Central memory CD4-positive, alpha-beta T cell (primary cell): ENCODE measurements at regions not wholly inside any gene's neighbourhood (a gene's known extent, or its start where the extent isn't known, plus 50 kb on each side); places are given as distances from the start of the nearest gene placed in this dataset.
"Not testable (repeated sequence)": the region's sequence is repeated elsewhere in the genome, so short reads cannot be mapped to it uniquely, and the experiment has no call there.

Experiments used
- DNase-seq: peaks from one replicate; pipeline ENCODE4 v3.0.0; 2022

GRCh38 chr15:70385711-70386110 lies 288.0 kb upstream of the TLE3 start:
- DNase-seq: no peak

- DNase-seq: no peak
Observed at GRCh38 chr15:70385052-70385451, 287.3 kb upstream of the TLE3 start.

- DNase-seq: no peak
Observed at GRCh38 chr15:70383856-70384255, 286.1 kb upstream of the TLE3 start.

GRCh38 chr15:70382762-70383458 lies 285.2 kb upstream of the TLE3 start:
- DNase-seq: no peak

DNA sequence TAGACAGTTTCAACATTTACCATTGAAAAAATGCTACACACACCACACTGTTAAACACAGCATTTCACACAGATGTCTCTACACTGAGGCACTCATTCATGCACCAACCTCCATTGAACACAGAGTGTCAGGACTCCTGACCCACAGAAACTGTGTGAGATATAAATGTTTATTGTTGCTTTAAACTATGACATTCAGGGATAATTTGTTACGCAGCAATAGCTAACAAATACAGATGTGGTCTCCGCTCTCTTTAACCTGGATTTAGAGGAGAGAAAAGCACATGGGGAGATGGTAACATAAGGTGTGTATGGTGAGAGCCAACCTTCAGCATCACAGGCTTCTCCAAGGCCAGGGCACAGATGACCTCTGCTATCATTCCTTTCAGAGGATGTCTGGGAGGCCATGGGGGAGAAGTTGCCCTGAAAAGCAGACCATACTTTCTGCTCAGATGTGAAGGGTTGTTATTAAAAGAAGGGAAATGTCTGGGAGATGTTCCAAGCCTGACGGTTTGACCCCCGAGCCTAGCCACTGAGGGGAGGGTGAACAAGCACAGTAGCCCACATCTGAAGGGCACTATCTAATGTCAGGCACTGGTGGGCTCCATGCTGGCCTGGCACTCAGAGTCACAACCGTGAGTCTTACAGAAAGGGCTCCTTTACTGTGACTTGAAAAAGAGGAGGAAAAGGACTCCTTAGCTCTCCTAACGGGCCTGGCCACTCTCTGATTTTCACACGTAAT lies 284.5 kb upstream of the TLE3 start:
- no peak for DNase-seq

- no peak for DNase-seq
Observed at GRCh38 chr15:70379938-70380883, 282.5 kb upstream of the TLE3 start.

GRCh38 chr15:70379134-70379533 lies 281.4 kb upstream of the TLE3 start:
- no peak for DNase-seq

GRCh38 chr15:70378126-70379031 lies 280.7 kb upstream of the TLE3 start:
- no peak for DNase-seq

- DNase-seq: no peak
Observed at GRCh38 chr15:70376929-70377691, 279.4 kb upstream of the TLE3 start.

- no peak for DNase-seq
Observed at GRCh38 chr15:70376031-70376928, 278.6 kb upstream of the TLE3 start.

GRCh38 chr15:70375586-70375985 lies 277.9 kb upstream of the TLE3 start:
- DNase-seq: no peak

DNA sequence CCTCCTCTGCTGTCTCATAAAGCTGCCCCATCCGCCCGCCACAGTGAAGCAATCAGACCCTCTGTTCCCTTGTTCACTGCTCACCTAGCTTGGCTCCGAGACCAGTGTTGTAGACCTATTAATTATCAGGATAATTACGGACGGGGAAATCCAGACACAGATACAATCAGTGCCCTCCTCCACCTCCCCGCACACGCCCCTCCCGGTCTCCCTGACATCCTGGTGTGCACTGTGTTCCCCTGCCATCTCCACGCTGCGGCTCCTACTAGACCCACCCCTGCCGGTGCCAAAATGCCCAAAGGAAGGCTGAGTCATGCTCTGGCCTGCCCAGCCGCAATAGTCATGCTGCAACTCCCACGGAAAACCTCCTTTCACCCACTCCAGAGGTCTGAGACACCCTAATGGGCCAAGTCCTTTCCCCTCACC lies 277.3 kb upstream of the TLE3 start:
- DNase-seq: no peak

DNA sequence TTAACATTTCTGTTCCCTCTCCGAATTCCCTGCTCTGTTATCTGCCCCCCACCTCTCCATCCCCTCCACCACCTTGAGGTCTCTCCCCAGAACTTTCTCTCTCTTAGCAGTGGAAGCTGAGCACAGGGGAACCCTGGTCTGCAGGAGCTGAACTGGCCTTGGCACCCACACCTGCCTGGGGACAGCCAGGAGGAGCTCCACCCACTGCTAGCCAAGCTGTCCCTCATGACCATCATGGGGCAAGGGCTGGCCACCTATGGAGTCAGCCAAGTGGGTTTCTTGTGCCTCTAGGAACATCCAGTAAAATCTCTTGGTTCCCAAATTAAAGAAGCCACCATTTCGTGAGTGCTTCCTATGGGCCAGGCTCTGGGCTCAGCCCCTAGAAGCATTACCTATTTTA lies 276.4 kb upstream of the TLE3 start:
- DNase-seq: no peak

DNA sequence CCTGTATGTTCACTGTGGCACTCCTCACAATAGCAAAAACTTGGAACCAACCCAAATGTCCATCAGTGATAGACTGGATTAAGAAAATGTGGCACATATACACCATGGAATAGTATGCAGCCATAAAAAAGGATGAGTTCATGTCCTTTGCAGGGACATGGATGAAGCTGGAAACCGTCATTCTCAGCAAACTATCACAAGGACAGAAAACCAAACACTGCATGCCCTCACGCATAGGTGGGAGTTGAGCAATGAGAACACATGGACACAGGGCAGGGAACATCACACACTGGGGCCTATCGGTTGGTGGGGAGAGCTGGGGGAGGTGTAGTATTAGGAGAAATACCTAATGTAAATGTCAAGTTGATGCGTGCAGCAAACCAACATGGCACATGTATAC lies 275.7 kb upstream of the TLE3 start:
- not testable (repeated sequence) for DNase-seq

GRCh38 chr15:70367913-70368705 lies 270.4 kb upstream of the TLE3 start:
- not testable (repeated sequence) for DNase-seq

- not testable (repeated sequence) for DNase-seq
Observed at GRCh38 chr15:70364023-70364422, 266.3 kb upstream of the TLE3 start.

DNA sequence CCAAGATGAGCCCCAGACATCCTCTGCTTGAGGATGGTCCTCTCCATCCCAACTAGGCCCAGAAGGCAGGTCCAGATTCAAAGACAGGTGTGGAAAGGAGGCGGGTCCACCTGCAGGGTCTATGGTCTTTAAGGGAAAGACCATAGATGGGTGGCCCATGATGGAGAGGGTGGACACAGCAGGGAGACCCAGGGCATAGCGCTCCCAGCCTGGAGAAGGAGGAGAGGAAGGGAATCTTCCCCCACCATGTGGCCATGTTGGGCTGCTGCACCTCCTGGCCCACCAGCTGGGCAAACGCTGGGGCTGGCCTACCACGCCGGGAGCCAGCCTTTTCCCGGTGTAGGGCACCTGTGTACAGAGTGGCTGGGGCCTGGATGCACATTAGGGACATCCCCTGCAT lies 265.2 kb upstream of the TLE3 start:
- no peak for DNase-seq

- DNase-seq: no peak
Observed at GRCh38 chr15:70362350-70362749, 264.6 kb upstream of the TLE3 start.

DNA sequence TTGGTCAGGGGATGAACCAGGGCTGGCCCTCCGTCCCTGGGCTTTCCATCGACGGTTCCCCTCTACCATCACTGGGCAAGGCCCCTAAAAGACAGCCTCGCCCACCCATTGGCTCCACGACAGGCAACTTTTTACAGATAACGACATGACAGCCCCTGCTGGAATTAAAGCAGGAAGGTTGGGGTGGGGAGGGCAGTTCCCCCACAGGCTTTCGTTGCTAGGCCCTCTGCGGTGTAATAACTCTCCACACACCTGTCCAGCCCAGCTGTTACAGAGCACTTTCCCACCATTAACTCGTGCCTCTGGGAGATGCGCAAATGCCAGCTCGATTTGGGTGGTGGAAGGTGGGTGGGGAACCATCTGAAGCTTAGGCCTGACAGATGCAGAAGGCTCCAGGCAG lies 264.2 kb upstream of the TLE3 start:
- DNase-seq: no peak
